ENCODE measurements at regions not wholly inside any gene's neighbourhood (a gene's known extent, or its start where the extent isn't known, plus 50 kb on each side); places are given as distances from the start of the nearest gene placed in this dataset.

DNA sequence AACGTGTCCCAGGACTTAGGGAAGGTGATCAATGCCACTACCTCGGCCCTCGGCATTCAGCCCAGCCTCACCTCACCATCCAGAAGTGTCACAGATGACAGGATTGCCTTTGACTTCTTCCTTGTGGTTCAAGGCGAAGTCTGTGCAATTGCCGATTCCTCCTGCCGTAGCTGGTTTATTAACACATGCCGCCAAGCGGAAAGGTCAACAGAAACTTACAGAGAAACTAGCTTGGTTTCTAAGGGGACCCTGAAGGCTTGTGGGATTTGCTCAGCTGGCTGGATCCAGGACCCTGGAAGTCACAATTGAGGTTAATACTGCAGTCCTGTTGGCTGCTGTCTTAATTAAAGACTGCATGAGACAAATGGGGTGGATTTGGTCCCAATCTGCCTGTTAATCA, 65.6 kb downstream of the SHANK2 start:
- H3K36me3 ChIP-seq (ENCODE audit: insufficient read depth, low read length) = no peaks in the 10 kb centered on the region
- H3K27ac ChIP-seq = no peak overlapping the region
- TF ChIP-seq POLR2AphosphoS5 (IDR thresholded peaks at IDR 0.05; ENCODE audit: borderline replicate concordance, low read depth, low read length) (no peak), FOXP2 (optimal IDR thresholded peaks at IDR 0.05; ENCODE audit: control extremely low read depth, extremely low read length, insufficient read depth) (no peak), EZH2 (IDR thresholded peaks at IDR 0.05) (no peak)
- no peak overlapping the region for H3K4me3 ChIP-seq
- no peak overlapping the region for H3K9ac ChIP-seq (ENCODE audit: insufficient read length)
- DNase-seq (ENCODE audit: low read depth, low spot score) = no peak
- H3K9me3 ChIP-seq (ENCODE audit: low read depth, low read length) = no peaks in the 10 kb centered on the region

DNA sequence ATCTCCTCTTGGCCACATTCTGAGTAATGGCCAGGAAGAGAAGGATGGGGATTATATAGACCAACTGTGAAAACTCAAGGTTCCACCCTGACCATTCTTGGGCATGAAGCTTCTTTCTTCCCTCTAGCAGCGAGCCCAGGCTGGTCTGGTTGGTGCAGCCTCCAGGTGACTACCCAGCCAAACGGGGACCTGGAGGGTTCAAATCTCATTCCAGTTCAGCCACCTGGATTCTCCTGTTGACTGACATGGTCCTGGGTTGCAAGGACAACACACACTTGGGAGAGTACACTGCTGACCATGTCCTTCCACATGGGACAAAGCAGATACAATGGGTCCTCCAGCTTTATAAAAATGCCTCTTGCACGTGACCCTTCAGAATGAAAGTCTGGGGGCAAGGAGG, 67.0 kb downstream of the SHANK2 start:
- DNase-seq (ENCODE audit: low read depth, low spot score) = no peak
- Histone ChIP-seq H3K27ac (no peak overlapping the region), H3K9me3 (ENCODE audit: low read depth, low read length) (no peaks in the 10 kb centered on the region), H3K4me3 (no peak overlapping the region), H3K36me3 (ENCODE audit: insufficient read depth, low read length) (no peaks in the 10 kb centered on the region), H3K9ac (ENCODE audit: insufficient read length) (no peak overlapping the region)
- TF ChIP-seq EZH2 (IDR thresholded peaks at IDR 0.05) (no peak), POLR2AphosphoS5 (IDR thresholded peaks at IDR 0.05; ENCODE audit: borderline replicate concordance, low read depth, low read length) (no peak), FOXP2 (optimal IDR thresholded peaks at IDR 0.05; ENCODE audit: control extremely low read depth, extremely low read length, insufficient read depth) (no peak)

DNA sequence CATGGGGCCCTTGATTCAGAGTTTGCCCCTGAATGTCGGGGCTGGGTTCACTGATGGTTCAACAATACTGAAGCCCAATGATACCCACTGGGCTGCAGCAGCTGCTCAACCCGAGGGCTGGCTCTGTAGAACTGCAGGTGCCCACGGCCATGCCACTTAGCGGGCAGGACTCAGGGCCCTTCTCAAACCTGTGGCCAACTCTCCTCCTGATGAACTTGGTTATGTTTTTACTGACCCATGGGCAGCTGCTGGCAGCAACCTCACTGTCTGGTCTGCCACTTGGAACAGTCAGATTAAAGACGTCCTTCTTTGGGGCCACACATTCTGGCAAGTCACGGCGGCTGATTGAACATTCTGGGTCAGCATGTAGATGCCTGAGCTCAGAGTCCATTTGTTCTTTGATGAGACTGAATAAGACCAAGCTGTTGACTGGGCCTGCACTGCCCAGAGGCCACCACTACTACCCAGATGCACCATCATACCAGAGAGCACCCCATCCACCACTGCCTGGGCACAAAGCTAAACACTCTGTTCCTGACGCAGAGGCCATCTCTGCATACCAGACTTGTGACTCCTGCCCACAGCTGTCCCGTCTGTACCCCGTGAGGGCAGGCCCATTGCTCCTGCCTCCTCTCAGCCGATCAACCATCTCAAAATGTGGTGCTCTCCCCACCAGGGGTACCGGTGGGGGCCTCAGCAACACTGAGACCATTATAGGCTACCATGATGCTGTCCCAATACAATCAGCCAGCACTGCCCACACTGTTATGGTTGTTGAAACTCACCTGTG, 67.8 kb downstream of the SHANK2 start:
- Histone ChIP-seq H3K9me3 (ENCODE audit: low read depth, low read length) (no peaks in the 10 kb centered on the region), H3K36me3 (ENCODE audit: insufficient read depth, low read length) (no peaks in the 10 kb centered on the region), H3K4me3 (no peak overlapping the region), H3K27ac (no peak overlapping the region), H3K9ac (ENCODE audit: insufficient read length) (no peak overlapping the region)
- TF ChIP-seq FOXP2 (optimal IDR thresholded peaks at IDR 0.05; ENCODE audit: control extremely low read depth, extremely low read length, insufficient read depth) (no peak), EZH2 (IDR thresholded peaks at IDR 0.05) (no peak), POLR2AphosphoS5 (IDR thresholded peaks at IDR 0.05; ENCODE audit: borderline replicate concordance, low read depth, low read length) (no peak)
- DNase-seq (ENCODE audit: low read depth, low spot score) = no peak

DNA sequence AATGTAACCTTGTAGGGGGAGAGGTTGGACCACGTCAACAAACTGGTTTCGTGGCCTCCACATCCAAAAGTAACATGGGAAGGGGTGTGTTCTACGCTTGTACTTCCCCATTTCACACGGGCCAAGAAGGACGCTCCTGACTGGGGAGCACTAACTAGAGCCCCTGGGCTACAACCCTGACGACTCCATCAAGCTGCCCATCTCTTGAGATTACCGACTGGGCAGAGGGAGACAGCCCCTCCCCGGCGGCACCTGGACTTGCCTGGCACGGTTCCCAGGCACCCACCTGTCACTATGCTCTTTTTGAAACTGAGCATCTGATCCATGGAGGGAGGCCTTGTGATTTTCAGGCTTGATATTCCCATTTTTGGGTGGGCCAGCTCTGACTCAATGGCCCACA, 68.5 kb downstream of the SHANK2 start:
- Histone ChIP-seq H3K9ac (ENCODE audit: insufficient read length) (no peak overlapping the region), H3K4me3 (no peak overlapping the region), H3K27ac (no peak overlapping the region), H3K36me3 (ENCODE audit: insufficient read depth, low read length) (no peaks in the 10 kb centered on the region), H3K9me3 (ENCODE audit: low read depth, low read length) (no peaks in the 10 kb centered on the region)
- no peak for DNase-seq (ENCODE audit: low read depth, low spot score)
- TF ChIP-seq POLR2AphosphoS5 (IDR thresholded peaks at IDR 0.05; ENCODE audit: borderline replicate concordance, low read depth, low read length) (no peak), EZH2 (IDR thresholded peaks at IDR 0.05) (no peak), FOXP2 (optimal IDR thresholded peaks at IDR 0.05; ENCODE audit: control extremely low read depth, extremely low read length, insufficient read depth) (no peak)

DNA sequence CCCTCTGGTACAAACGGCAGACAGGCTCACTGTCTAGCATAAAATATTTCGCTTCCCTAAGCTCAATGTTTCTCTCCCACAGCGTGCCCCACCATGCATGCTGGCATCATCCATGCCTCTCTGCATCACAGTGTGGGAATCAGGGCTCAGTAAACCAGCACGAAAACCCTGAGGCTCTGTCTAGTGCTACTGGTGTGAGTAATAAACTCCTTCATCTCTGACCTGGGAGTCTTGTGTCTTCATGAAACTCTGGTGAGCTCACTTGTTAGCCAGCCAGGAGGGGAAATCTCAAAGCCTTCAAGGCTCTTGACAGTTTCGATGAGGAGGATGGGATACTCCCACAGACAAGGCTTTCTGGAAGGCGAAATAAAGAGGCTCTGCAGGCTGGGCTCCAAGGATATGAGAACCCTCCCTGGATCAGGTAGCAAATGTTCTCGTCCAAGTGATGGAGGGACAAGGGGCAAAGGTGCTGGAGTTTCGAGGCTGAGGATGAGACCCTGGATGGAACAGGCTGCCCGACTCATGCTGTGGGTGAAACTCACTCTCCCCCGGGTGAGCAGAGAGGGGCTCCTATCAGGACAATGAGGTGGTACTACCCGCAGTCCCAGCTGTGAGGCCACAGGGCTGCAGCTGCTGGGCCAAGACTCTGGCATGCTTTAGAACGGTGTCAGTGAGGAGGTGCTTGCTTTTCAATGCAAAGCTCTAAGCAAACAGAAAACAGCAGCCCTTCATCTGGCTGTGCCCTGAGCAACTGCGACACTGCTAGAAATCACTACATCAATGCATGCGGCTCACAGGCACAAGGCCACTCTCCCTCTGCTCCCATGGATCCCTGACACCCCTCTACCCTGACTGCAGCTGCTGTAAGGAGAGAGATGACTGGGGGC, 69.3 kb downstream of the SHANK2 start:
- TF ChIP-seq POLR2AphosphoS5 (IDR thresholded peaks at IDR 0.05; ENCODE audit: borderline replicate concordance, low read depth, low read length) = no peak
- no peak for TF ChIP-seq FOXP2 (optimal IDR thresholded peaks at IDR 0.05; ENCODE audit: control extremely low read depth, extremely low read length, insufficient read depth)
- no peak for TF ChIP-seq EZH2 (IDR thresholded peaks at IDR 0.05)
- Histone ChIP-seq H3K27ac (no peak overlapping the region), H3K36me3 (ENCODE audit: insufficient read depth, low read length) (no peaks in the 10 kb centered on the region), H3K9me3 (ENCODE audit: low read depth, low read length) (no peaks in the 10 kb centered on the region), H3K4me3 (no peak overlapping the region), H3K9ac (ENCODE audit: insufficient read length) (no peak overlapping the region)
- DNase-seq (ENCODE audit: low read depth, low spot score) = no peak

DNA sequence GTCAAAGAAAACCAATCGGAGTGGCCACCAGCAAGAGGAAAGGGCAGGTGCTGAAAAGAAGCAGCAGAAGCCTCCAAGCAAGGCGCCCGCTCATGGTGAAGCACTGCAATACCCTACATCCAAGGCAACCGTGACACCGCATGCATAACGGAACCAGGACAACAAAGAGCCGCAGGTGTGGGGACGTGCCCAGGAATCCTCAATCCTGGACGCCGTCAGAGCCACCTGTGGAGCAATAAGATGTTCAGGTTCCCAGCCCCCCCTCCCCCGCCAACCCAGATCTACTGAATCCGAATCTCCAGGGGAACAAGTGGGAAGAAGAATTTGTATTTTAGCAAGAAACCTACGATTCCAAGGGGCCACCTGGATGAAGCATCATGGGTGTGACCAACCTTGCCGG, 70.8 kb downstream of the SHANK2 start:
- Histone ChIP-seq H3K27ac (no peak overlapping the region), H3K9ac (ENCODE audit: insufficient read length) (no peak overlapping the region), H3K4me3 (no peak overlapping the region), H3K36me3 (ENCODE audit: insufficient read depth, low read length) (no peaks in the 10 kb centered on the region), H3K9me3 (ENCODE audit: low read depth, low read length) (peaks cover 5% of the 10 kb centered on the region)
- TF ChIP-seq EZH2 (IDR thresholded peaks at IDR 0.05) (no peak), FOXP2 (optimal IDR thresholded peaks at IDR 0.05; ENCODE audit: control extremely low read depth, extremely low read length, insufficient read depth) (no peak), POLR2AphosphoS5 (IDR thresholded peaks at IDR 0.05; ENCODE audit: borderline replicate concordance, low read depth, low read length) (no peak)
- no peak for DNase-seq (ENCODE audit: low read depth, low spot score)

DNA sequence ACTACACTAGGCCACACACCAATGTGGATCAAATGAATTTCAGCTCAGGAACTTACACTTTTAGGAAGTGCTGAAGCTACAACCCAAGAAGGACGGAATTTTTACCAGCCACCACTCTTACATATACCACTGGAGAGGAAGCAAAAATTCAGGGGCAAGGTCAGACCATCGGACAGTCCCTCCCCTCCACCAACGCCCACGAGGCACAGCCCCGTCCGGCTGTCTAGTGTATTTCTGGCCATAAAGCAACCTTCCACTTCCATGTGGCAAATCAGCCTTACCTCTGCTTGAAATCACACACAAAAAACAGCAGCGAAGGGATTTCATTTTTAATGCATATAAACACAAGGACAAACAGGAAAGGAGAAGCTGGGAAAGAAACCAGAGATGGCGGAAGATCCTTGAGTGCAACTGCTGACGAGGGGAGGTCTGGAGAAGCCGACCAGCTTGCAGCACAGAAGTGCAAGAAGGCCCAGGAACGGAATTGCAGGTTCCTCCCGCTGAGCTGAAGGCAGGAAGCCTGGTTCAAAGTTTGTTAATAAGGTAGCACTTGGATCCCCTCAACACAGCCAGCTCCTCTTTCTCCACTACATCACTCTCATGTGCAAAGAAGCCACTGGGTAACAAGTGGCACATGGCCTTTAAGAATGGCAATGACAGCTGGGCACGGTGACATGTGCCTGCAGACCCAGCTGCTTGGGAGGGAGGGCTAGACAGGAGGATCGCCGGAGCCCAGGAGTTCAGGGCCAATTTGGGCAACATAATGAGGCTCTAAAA, 71.5 kb downstream of the SHANK2 start:
- TF ChIP-seq POLR2AphosphoS5 (IDR thresholded peaks at IDR 0.05; ENCODE audit: borderline replicate concordance, low read depth, low read length) (no peak), FOXP2 (optimal IDR thresholded peaks at IDR 0.05; ENCODE audit: control extremely low read depth, extremely low read length, insufficient read depth) (no peak), EZH2 (IDR thresholded peaks at IDR 0.05) (no peak)
- peaks cover 7% of the 10 kb centered on the region for H3K9me3 ChIP-seq (ENCODE audit: low read depth, low read length)
- DNase-seq (ENCODE audit: low read depth, low spot score) = no peak
- H3K27ac ChIP-seq = no peak overlapping the region
- no peak overlapping the region for H3K4me3 ChIP-seq
- no peaks in the 10 kb centered on the region for H3K36me3 ChIP-seq (ENCODE audit: insufficient read depth, low read length)
- no peak overlapping the region for H3K9ac ChIP-seq (ENCODE audit: insufficient read length)

All from SK-N-MC (cell line).